GM21619 (cell line): ENCODE measurements at regions not wholly inside any gene's neighbourhood (a gene's known extent, or its start where the extent isn't known, plus 50 kb on each side); places are given as distances from the start of the nearest gene placed in this dataset.
"Not testable (repeated sequence)": the region's sequence is repeated elsewhere in the genome, so short reads cannot be mapped to it uniquely, and the experiment has no call there.

Source experiments
- ATAC-seq: cut with Tn5 transposase; IDR thresholded peaks from one replicate; pipeline ENCODE4 v1.9.1; 2021; ENCODE audit not compliant: unreplicated experiment

DNA sequence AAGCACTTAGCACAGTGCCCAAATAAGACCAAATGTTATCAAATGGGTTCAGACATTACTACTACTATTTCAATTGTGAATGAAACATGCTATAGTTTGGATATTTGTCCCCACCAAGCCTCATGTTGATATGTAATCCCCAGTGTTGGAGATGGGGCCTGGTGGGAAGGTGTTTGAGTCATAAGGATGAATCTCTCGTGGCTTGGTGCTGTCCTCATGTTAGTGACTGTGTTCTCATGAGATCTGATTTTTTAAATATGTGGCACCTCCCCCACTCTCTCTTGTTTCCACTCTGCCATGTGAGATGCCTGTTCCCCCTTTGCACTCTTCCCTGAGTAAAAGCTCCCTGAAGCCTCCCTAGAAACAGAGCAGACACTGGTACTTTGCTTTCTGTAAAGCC lies 148.7 kb upstream of the TGFBR2 start:
- ATAC-seq, result no peak

GRCh38 chr3:30458376-30459171 lies 147.8 kb upstream of the TGFBR2 start:
- no peak for ATAC-seq

DNA sequence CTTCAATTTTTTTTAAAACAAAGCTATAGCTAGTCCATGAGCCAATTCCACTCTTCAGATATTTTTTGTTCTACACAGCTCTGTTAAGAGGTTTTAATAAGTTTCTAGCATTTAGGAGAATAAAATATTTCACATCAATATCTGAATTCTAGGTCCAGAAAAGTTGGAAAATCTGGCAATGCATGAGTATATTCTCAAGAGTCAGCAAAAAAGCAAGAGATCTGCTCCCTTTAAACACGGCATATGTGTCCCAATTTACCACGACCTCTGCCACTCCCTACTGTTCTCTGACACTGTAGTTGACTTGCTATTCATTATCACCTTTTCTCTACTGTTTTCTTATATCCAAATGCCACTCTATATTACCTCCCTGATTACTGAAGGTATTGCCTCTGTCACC lies 145.1 kb upstream of the TGFBR2 start:
- no peak for ATAC-seq

DNA sequence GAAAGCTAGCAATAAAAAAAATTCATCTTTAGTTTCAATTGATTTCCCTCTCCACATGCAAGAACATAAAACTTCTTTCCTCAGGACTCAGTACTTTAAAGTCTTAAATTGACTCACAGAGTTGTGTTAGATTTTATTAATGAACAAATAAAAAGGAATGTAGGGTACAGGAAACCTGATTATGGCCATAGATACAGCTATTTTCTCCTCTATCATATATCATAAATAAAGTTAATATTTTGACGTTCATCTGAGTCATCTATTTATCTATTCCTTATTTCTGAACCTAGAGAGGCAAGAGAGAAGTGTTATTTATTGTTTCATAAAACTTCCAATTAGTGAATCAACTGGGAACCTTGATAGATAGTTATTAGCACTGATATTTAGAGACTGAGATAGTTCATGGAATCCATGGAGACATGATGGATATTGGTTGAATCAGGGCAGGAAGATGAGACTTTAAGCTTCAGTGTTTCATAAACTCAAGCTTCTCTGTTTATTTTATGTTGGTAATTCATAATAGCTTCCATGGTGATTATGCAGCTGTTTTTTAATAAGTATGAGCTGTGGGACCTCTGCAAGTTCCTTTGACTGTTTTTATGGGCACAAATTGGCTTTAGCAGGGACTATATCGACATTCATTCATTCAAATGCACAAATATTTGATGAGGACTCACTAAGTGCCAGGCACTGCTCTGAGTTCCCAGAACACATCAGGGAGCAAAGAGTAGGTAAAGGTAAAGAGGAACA lies 143.5 kb upstream of the TGFBR2 start:
- no peak for ATAC-seq

GRCh38 chr3:30464381-30464780 lies 142.0 kb upstream of the TGFBR2 start:
- no peak for ATAC-seq

- no peak for ATAC-seq
These were observed 140.9 kb upstream of the TGFBR2 start for GRCh38 chr3:30465454-30465853.

GRCh38 chr3:30467596-30468238 lies 138.7 kb upstream of the TGFBR2 start:
- no peak for ATAC-seq

- no peak for ATAC-seq
These were observed 137.3 kb upstream of the TGFBR2 start for GRCh38 chr3:30469133-30469532.

- no peak for ATAC-seq
These were observed 135.9 kb upstream of the TGFBR2 start for GRCh38 chr3:30470496-30470895.

GRCh38 chr3:30471066-30471465 lies 135.3 kb upstream of the TGFBR2 start:
- ATAC-seq, result no peak

- no peak for ATAC-seq
These were observed 134.5 kb upstream of the TGFBR2 start for GRCh38 chr3:30471796-30472489.

- ATAC-seq, result no peak
These were observed 132.9 kb upstream of the TGFBR2 start for GRCh38 chr3:30473374-30474051.

DNA sequence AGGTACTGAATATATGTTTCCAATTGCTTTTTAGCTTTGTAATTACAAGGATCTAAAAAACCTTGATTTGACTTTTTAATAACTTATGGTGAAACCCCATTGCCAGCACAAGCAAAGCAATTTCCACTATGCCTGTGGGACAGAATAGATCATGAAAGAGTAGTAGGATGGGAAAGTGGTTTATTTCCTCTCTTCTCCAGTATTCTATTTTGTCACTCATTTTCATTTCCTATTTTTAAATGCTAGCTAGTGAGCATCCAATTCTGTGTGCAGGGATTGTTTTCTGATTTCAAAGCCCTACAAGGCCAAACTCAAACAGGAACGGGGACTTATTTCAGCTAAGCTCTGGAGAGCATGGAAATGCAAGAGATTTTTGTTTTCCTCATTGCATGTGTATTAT lies 132.0 kb upstream of the TGFBR2 start:
- ATAC-seq, result no peak

GRCh38 chr3:30475038-30475808 lies 131.2 kb upstream of the TGFBR2 start:
- peak; percentile 77 for ATAC-seq

- ATAC-seq, result no peak
These were observed 130.6 kb upstream of the TGFBR2 start for GRCh38 chr3:30475809-30476178.

GRCh38 chr3:30476368-30477084 lies 129.9 kb upstream of the TGFBR2 start:
- no peak for ATAC-seq

- ATAC-seq, result no peak
These were observed 129.1 kb upstream of the TGFBR2 start for GRCh38 chr3:30477149-30477921.

- ATAC-seq, result not testable (repeated sequence)
These were observed 126.7 kb upstream of the TGFBR2 start for GRCh38 chr3:30479737-30480136.

GRCh38 chr3:30480156-30480555 lies 126.2 kb upstream of the TGFBR2 start:
- ATAC-seq, result not testable (repeated sequence)
